DMS114 treated with DMSO at 0.1 percent for 48 hours (cell line): ENCODE measurements at regions not wholly inside any gene's neighbourhood (a gene's known extent, or its start where the extent isn't known, plus 50 kb on each side); places are given as distances from the start of the nearest gene placed in this dataset.

ENCODE experiments used
- DNase-seq: peaks from one replicate; lab custom pipeline; 2025; ENCODE audit not compliant: unreplicated experiment; lab: John Stamatoyannopoulos, UW

DNA sequence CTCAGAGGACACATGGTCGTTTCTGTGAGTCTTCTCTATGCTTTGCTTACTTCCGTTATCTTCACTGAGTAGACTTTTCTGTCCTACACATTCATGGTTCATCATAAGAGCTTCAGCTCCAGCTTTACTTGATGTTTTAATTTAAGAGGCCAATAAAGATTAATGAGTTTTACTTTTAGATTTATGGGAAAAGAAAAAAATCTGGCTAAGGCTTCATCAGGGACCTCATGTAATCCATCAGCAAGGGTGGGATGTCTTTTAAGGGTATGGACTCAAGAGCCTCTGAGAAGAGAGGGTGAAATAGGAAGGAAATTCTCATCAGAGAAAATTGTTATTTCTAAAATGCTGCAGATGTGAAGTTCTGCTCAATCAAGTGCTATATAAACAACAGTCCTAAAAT, 963.0 kb upstream of the RAG2 start:
- DNase-seq, result no peak

DNA sequence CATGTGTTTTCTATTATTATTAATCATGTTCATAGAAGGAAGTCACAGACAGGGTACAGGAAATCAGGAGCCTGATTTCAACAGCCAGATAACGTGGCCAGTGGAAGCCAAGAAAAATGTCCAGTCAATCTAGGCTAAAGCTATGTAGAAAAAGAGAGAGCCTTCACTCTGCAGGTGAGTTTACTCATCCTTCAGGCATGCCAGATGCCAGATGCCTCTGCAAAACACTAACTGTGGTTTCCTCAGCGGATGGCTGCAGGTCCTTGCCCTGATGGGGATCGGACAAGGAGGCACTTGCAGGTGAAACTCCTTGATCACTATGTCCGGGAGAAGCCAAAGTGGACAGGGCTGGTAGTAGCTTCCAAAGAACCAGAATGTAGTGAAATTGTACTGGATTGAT, 962.3 kb upstream of the RAG2 start:
- DNase-seq, result no peak

DNA sequence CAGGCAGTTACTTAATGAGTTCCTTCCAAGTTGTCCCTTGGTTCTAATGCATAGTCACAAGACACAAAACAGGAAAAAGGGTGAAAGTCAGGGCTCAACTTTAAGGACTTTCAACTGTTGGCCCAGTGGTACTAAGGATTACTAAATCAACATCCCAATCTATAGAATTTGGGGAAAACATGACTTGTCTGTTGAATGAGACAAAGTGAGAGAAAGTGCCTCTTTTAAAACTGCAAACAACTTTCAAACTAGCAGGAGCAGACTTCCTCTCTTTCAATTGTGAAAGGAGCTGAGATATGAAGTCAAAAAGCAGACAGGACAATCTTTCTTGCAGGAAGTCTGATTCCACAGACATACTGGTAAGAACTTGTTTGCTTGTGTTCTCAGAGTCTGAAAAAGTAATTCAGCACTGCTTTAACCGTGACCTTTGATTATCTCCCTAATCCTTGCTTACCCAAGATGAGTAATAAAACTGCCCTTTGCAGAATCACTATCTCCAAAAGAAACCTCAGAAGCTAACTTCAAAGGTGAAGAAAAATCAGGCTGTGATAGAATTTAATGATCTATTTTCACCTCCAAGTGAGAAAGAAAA, 960.7 kb upstream of the RAG2 start:
- DNase-seq, result no peak

DNA sequence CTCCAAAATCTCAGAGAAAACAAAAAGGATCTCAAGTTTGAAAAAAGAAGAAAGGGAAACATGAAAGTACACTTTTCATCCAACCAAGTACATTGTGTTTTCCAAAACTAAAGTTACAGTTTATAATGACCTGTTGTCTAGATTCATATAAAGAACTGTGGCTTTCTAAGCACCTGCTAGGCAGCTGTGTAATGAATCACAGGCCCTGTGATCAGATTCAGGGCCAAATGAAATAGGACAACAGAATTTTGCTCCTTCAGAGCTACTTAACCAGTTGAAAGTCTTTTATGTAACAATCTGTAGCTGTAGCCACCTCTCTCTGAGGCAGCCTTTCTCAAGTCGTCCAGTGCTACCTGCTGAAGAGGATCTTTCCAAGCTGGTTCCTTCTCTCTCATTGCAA, 960.0 kb upstream of the RAG2 start:
- DNase-seq, result no peak

DNA sequence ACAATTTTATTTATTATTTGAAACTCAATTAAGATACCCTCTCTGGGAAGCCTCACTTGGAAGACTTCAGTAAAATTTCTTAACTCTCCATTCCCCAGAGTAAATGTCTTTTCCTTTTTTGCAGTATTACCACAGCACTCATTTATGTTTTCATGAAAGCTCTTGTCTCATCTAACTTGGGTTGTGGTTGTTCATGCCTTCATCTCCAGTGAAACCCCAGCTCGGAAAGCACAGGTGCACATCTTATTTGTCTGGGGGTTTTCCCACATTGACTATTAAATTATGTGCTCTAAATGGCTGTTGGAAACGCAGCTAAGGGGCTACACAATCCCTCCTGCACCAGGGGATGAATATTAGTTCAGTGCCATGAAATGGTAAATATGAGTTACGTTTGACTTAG, 954.2 kb upstream of the RAG2 start:
- no peak for DNase-seq

DNA sequence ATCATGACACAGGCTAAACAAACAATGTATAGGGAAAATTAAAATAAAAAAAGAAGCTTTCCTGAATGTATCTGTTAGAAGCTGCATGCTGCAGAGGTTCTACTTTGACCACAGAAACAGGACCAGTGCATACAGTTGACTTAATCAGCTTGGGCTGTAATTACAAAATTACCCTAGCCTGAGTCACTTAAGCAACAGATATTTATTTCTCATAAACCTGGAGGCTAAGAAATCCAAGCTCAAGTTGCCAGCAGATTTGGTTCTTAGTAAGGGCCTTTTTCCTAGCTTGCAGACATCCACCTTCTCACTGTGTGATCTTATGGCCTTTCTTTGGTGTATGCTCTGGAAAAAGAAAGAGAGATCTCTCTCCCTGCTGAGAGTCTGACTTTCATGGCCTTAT, 946.5 kb upstream of the RAG2 start:
- DNase-seq, result no peak

DNA sequence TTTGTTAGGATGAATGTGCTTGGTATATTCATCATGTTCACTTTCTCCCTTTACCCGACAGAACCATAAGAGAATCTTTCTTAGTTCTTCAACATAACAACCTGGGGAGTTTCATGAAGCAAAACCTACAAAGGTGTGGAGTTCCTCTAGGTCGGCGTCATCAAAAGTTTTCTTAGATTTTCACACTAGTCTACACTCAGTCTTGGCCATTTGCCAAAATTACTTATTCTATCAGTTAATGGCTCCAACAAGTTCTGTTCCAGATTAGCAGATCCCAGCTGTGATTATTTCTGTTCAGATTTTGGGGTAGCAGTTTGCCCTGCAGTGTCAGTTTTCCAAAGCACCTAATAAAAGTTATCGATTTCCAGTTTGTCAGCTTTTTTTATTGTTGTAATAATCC, 935.8 kb upstream of the RAG2 start:
- no peak for DNase-seq

DNA sequence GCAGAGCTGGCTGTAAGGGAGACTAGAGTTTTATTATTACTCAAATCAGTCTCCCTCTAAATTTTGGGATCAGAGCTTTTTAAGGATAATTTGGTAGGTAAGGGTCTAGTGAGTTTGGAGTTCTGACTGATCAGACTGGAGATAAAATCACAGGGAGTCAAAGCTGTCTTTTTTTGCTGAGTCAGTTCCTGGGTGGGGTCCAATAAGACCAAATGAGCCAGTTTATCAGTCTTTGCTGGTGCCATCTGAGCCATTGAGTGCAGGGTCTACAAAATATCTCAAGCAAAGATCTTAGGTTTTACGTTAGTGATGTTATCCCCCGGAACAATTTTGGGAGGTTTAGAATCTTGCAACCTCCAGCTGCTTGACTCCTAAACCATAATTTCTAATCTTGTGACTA, 935.1 kb upstream of the RAG2 start:
- DNase-seq, result no peak

DNA sequence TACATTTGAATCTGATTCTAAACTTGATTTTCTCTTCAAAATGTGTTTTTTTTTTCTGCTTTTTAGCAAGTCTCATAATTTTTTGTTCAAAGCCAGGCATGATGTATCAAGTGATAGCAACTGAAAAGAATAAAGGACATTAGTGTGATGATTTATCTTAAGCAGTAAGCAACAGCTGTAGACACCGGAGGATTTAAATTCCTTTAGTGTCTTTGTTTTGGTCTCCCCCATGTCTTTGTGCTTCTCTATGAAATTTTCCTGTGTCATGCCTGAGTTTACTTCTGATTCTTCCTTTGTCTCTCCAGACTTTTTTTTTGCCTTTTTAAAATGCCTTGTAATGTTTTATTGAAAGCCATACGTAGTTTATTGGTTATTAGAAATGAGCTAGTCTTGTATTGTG, 934.2 kb upstream of the RAG2 start:
- DNase-seq, result no peak

DNA sequence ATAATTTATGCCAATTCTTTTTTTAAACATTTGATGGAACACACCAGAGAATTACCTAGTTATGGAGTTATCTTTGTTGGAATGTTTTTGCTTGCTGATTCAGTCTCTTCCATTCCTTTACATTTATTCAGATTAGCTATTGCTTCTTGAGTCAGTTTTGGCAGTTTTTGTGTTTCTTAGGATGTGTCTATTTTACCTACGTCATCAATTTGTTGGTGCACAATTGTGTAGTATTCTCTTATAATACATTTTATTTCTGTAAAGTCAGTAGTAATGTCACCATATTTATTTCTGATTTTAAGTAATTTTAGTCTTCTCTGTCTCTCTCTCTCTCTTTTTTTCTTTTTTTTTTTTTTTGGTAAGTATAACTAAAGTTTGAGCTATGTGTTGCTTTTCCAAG, 929.5 kb upstream of the RAG2 start:
- no peak for DNase-seq

DNA sequence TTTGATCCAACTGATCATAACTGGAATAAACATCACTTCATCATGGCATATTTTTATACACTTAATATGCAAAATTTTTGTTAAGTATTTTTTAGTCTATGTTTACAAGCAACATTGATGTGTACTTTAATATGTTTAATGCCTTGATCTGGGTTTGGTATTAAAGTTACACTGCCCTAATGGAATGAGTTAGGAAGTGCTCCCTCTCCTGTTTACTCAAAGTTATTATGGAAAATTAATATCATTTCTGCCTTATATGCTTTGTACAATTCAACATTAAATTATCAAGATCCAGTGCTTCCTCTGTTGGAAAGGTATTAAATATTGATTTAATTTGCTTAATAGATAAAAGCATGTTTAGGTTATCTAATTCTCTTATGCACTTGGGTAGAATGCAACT, 927.3 kb upstream of the RAG2 start:
- DNase-seq, result no peak

DNA sequence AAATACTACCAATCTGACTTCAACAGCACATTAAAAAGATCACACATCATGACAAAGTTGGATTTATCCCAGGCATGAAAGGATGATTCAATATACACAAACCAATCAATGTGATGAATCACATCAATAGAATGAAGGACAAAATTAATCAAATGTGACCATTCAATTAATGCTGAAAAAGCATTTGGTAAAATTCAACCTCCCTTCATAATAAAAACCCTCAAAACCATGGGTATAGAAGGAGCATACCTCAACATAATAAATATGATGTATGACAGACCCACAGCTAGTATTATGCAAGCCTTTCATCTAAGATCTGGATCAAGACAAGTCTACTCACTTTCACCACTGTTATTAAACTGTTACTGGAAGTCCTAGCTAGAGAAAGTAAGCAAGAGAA, 921.7 kb upstream of the RAG2 start:
- no peak for DNase-seq

DNA sequence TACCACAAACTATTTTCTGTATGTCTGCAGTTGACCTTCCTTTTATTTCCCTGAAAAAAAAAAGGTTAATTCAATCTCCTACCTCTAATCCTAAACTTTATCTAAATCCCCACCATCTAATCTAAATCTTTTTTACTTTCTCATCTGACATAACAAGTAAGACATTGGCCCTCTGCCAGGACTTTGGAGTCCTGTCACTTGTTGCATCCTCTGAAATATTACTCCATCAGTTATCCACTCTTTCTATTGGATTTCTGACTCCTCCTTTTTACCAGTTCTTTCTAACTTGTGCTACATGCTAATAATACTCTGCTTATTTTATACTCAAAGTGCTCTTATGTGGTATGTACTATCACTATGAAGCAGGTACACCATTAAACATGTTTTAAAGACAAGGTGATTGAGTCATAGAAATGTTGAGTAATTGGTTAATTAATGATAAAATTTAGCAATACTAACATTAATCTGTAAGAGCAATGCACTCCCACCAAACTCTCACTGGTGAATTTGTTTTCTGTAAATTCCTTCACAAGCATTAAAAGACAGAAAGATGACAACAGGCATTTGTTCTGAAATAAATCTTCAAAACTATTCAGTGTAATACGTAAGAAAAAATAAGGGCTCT, 914.2 kb upstream of the RAG2 start:
- DNase-seq, result no peak

DNA sequence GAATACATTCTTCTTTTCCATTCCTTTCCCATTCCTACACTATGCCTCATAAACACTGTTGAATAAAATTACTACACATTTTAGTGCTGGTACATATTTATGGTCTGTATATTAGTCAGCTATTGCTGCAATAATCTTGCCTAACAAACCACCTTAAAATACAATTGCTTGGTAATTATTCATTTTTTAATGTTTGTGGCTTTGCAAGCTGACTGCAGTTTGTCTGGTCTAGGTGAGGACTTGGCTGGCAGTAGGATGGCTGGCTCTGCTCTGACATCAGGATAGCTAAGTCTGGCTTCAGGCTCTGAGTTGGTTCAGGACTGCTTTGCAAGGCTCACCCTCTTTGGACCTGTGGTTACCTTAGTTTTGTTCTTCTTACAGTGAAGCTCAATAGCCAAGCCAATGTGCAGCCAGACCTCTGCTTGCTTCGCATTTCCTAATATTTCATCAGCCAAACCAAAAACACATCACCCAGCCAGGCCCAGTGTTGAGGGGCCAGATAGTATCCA, 913.4 kb upstream of the RAG2 start:
- DNase-seq, result no peak

DNA sequence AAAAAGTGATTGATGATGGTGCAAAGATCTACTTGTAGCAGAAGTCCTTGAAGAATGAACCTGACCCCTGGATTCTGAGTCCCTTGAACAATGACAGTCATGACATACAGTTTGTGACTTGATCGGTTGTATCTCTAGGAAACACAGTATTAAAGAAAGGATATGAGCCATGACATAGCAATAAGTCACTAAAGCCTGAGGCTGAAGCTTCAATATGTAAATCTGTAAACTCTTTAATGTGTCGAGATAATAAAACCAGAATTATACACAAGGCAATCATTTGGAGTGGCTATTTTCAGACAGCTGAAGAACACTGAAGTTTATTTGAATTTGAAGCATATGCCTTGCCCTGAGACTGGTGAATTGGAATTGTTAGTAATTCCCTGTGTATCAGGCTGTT, 911.5 kb upstream of the RAG2 start:
- no peak for DNase-seq

DNA sequence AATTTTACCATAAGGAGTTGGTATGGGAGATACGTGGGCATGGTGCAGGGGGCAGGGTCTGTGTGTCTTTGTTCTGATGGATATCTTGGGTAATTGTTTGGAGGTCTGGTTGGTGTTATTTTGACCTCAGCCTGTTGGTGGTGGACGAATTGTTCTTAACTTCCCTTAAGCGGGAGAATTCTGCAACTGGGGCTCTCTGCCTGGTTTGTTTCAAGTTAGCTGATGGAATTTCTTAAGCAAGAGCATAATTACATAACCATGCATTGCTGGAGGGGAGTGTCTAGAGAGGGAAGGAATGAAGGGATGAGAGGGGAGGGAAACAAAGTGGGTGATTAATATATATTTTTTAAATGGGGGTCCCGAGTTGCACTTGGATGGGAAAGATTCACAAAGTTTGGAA, 908.5 kb upstream of the RAG2 start:
- DNase-seq, result no peak

DNA sequence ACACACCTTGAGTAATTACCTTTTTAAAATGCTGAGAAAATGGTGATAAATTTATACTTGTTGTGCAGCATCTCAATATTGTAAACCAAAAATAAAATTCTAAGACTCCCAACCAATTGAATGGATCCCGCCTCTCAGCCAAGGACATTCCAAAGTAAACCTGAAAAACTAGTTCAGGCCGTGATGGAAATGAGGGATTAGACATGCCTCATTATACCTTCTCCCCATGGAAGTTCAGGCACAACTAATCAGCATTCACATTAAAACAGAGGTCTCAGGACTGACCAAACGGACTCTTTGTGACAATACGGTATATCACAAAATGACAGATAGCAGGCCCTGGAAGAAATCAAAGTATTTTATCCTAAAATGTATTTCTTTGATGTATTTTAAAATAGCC, 907.4 kb upstream of the RAG2 start:
- DNase-seq, result no peak

DNA sequence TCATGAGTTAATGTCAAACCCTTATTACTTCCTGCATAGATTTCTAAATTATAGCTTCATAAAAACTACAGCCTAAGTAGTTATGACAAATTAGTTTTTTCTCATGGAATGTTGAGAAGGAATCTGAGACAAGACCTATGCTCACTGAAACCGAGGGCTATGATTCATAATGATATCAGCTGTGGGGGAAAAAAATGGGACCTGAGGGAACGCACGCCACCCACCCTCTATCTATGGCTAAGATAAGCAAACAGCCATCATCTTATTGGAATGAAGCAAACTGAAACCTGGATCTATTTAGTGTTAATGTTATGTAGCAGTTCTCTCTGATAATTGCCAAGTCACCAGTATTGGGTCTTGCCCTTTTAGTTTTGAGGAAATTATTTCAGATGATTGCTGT, 906.9 kb upstream of the RAG2 start:
- DNase-seq, result no peak

DNA sequence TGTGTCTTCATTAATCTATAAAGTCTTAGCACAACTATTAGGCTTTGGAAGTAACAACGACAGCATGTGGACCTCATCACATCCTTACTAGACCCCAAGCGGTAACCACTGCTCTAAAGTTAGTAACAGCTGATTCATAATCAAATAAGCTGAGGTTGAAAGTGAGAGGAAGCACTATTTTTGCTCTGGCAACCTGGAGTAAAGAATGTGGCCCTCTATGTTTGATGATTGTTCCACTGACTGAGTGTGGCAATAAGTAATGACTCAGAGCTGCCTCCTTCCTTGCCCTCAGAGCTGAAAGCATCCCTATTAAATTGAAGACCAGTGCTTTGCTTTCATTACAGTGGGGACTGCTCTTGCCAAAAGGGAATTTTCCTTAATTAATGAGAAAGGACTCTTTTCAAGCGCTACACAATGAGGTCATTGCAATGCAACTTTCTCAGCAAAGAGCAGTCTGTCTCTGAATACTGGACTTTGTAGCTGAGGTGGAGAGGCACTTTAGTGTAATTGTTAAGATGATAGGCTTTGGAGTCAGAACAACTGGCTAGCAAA, 906.1 kb upstream of the RAG2 start:
- no peak for DNase-seq

DNA sequence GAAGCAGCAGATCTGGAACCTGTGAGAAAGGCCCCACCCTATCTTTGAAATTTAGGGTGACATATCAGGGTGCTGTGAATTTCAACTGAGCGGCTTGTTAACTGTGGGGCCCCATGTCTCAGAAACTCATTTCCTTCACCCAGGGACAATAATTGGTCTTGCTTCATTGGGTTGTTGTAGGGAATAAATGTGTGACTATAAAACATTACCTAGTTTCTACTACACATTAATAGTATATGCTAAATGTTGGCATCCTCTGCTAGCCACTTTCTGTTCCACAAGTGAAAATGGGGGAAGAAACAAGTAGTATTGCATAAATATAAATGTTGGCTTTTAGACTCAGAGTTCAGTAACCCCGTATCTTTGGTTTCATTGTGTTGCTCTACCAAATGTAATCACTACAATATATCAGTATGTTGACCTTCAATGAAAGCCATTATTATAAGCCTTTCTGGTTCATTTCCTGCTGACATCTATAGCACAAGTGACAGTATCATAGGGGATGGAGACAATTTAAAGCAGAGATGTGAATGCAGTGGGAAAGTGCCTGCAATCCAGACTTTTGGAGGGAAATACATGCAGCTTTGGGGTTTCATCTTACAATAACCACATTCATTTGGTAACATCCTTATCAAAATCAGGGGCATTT, 905.5 kb upstream of the RAG2 start:
- no peak for DNase-seq

DNA sequence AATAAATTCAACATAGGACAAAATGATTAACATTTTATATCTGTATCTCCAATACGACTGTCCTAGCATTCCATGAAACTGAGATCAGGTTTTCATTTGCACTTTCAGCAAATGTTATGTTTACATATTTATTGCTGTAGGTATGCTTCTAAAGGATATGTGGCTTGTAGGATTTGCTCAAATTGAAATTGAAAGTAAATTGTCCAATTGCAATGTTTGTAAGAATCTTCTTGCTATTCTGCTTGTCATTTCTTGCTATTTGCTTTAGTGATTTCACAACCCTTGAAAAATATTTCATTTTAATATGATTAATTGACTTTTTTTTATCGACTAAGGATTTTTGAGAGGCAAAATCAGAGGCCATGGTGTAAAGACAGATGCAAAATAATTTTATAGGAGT, 904.2 kb upstream of the RAG2 start:
- DNase-seq, result no peak

DNA sequence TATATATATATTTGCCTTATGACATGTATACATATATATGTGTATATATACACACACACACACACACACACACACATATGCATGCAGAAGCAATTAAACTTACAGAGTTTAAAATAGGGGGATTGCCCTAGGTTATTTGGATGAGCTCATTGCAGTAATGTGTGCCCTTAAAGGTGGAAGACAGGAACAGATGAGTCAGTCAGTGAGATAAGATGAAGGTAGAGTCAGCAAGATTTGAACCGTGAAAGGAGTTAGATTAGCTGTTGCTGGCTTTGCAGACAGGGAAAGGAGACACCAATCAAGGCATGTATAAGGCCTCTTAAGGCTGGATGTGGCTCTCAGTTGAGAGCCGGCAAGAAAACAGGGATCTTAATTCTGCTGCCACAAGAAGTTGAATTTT, 902.4 kb upstream of the RAG2 start:
- no peak for DNase-seq

DNA sequence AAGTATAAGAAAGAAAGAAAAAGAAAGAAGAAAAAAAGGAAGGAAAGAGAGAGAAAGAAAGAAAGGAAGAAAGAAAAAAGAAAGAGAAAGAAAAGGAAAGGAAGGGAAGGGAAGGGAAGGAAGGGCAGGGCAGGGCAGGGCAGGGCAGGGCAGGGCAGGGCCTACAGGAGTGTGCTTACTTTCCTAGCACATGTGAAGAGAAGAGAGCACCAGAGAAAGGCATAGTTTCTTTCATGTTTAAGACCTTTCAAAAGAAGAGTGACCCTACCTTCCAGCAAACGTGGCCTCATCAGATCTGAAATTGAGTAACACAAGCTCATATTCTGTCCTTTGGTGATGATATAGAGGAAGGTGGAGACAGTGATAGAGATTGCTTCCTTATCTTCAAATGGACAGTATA, 899.3 kb upstream of the RAG2 start:
- no peak for DNase-seq
